IMR-90 (cell line): ENCODE measurements at regions not wholly inside any gene's neighbourhood (a gene's known extent, or its start where the extent isn't known, plus 50 kb on each side); places are given as distances from the start of the nearest gene placed in this dataset.

Experiments
- ATAC-seq: fragments of 200-7000 bp; cut with Tn5 transposase; 2 replicates; pipeline ENCODE4 v1.9.1; 2020; ENCODE audit warnings: low read depth, mild to moderate bottlenecking, moderate library complexity
- BruUV-seq: library from RNA; stranded (reverse); fragments of 400-500 nt; replicated peaks from 2 replicates; lab custom pipeline; 2021; lab: Mats Ljungman, UMichigan
- CTCF ChIA-PET: fragments of 300-600 bp; formaldehyde crosslinking; extraction: SDS; loops from one replicate; lab custom pipeline; 2021; ENCODE audit warnings: antibody characterized with exemption; lab: Yijun Ruan, JAX
- POLR2A ChIA-PET: fragments of 300-600 bp; sonication (Branson Sonifier 250); formaldehyde crosslinking; loops from one replicate; lab custom pipeline; 2022; ENCODE audit warnings: antibody characterized with exemption; ENCODE audit not compliant: unreplicated experiment; lab: Charles Lee
- DNase-seq: peaks from one replicate; pipeline ENCODE4 v3.0.0; 2013
- H2AFZ ChIP-seq: replicated peaks from 2 replicates; pipeline ENCODE3; 2013; ENCODE audit warnings: low read length, mild to moderate bottlenecking; ENCODE audit not compliant: poor library complexity
- H2AK5ac ChIP-seq: 2 replicates; pipeline ENCODE4 v1.6.1; 2013; ENCODE audit warnings: low read depth, low read length, inconsistent platforms
- H2AK9ac ChIP-seq: replicated peaks from 2 replicates; pipeline ENCODE3; 2013; ENCODE audit warnings: mild to moderate bottlenecking, low read depth, low read length, moderate library complexity; ENCODE audit not compliant: poor library complexity
- H2BK120ac ChIP-seq: 2 replicates; pipeline ENCODE4 v1.6.1; 2013; ENCODE audit warnings: low read depth, low read length, inconsistent platforms
- H2BK15ac ChIP-seq: 3 replicates; pipeline ENCODE4 v1.6.1; 2013; ENCODE audit warnings: low read depth, low read length, inconsistent platforms
- H2BK20ac ChIP-seq: 2 replicates; pipeline ENCODE4 v1.6.1; 2013; ENCODE audit warnings: low read depth, mild to moderate bottlenecking, inconsistent platforms, low read length, moderate library complexity
- H2BK5ac ChIP-seq: 2 replicates; pipeline ENCODE4 v1.6.1; 2013; ENCODE audit warnings: mild to moderate bottlenecking, low read depth, low read length, inconsistent platforms; ENCODE audit not compliant: poor library complexity, severe bottlenecking
- H3K14ac ChIP-seq: replicated peaks from 2 replicates; pipeline ENCODE4 v1.6.1; 2013; ENCODE audit warnings: low read depth, low read length, inconsistent platforms
- H3K18ac ChIP-seq: 2 replicates; pipeline ENCODE4 v1.6.1; 2013; ENCODE audit warnings: low read depth, low read length, control low read depth
- H3K23ac ChIP-seq: 2 replicates; pipeline ENCODE4 v1.6.1; 2013; ENCODE audit warnings: low read depth, low read length, inconsistent platforms
- H3K27ac ChIP-seq: 2 replicates; pipeline ENCODE4 v1.5.1; 2013; ENCODE audit warnings: mild to moderate bottlenecking, control low read depth, low read length; ENCODE audit not compliant: insufficient read depth
- H3K27me3 ChIP-seq: 2 replicates; pipeline ENCODE4 v1.6.1; 2013; ENCODE audit warnings: low read length; ENCODE audit not compliant: control insufficient read depth, insufficient read depth
- H3K36me3 ChIP-seq: 2 replicates; pipeline ENCODE4 v1.6.1; 2013; ENCODE audit warnings: low read length, mixed read lengths; ENCODE audit not compliant: control insufficient read depth, insufficient read depth
- H3K4ac ChIP-seq: 2 replicates; pipeline ENCODE4 v1.6.1; 2013; ENCODE audit warnings: low read depth, low read length, inconsistent platforms
- H3K4me1 ChIP-seq: 2 replicates; pipeline ENCODE4 v1.6.1; 2013; ENCODE audit warnings: low read length, mixed read lengths; ENCODE audit not compliant: control insufficient read depth, insufficient read depth
- H3K4me2 ChIP-seq: 2 replicates; pipeline ENCODE4 v1.6.1; 2013; ENCODE audit warnings: low read depth, mild to moderate bottlenecking, control low read depth, low read length, moderate library complexity
- H3K4me3 ChIP-seq: 2 replicates; pipeline ENCODE4 v1.5.1; 2013; ENCODE audit warnings: low read depth, mild to moderate bottlenecking, control low read depth, low read length, moderate library complexity; ENCODE audit not compliant: insufficient read depth
- H3K56ac ChIP-seq: 2 replicates; pipeline ENCODE4 v1.6.1; 2013; ENCODE audit warnings: low read length, inconsistent platforms; ENCODE audit not compliant: insufficient read depth; ENCODE audit errors: extremely low read depth
- H3K79me1 ChIP-seq, 2 experiments: 2 replicates each; pipeline ENCODE4 v1.6.1; 2013; ENCODE audit warnings: low read length in 2 of 2, inconsistent platforms in 1 of 2, low read depth in 1 of 2
- H3K9ac ChIP-seq: 2 replicates; pipeline ENCODE4 v1.6.1; 2013; ENCODE audit warnings: low read depth, low read length, control low read depth
- H3K9me1 ChIP-seq: 2 replicates; pipeline ENCODE4 v1.6.1; 2013; ENCODE audit warnings: low read length, inconsistent platforms; ENCODE audit not compliant: insufficient read depth
- H3K9me3 ChIP-seq: 2 replicates; pipeline ENCODE4 v1.6.1; 2013; ENCODE audit warnings: low read length; ENCODE audit not compliant: control insufficient read depth, insufficient read depth
- H4K20me1 ChIP-seq: 2 replicates; pipeline ENCODE4 v1.6.1; 2013; ENCODE audit warnings: low read length, inconsistent platforms; ENCODE audit not compliant: insufficient read depth
- H4K5ac ChIP-seq: 2 replicates; pipeline ENCODE4 v1.6.1; 2013; ENCODE audit warnings: mild to moderate bottlenecking, low read depth, low read length, control low read depth
- H4K8ac ChIP-seq, 2 experiments: 2 replicates each; pipeline ENCODE4 v1.6.1; 2013; ENCODE audit warnings: low read depth in 2 of 2, low read length in 2 of 2, control low read depth in 1 of 2, inconsistent platforms in 1 of 2
- H4K91ac ChIP-seq: 2 replicates; pipeline ENCODE4 v1.6.1; 2013; ENCODE audit warnings: low read depth, low read length, inconsistent platforms; ENCODE audit not compliant: insufficient read depth
- FOS ChIP-seq: fragments of 150-350 bp; IDR thresholded peaks from 2 replicates; pipeline ENCODE4 v1.6.1; 2016; ENCODE audit warnings: low read depth, low read length
- MAZ ChIP-seq: IDR thresholded peaks from 2 replicates; pipeline ENCODE4 v1.6.1; 2012; ENCODE audit warnings: low read depth, mild to moderate bottlenecking, low read length, improper control_type of control experiment, moderate library complexity, borderline replicate concordance
- MXI1 ChIP-seq: IDR thresholded peaks from 2 replicates; pipeline ENCODE4 v1.6.1; 2012; ENCODE audit warnings: low read depth, mild to moderate bottlenecking, low read length, moderate library complexity, borderline replicate concordance
- SMC3 ChIP-seq: fragments of 150-350 bp; IDR thresholded peaks from 2 replicates; pipeline ENCODE4 v1.6.1; 2016; ENCODE audit warnings: low read depth, mild to moderate bottlenecking, antibody characterized with exemption, low read length, moderate library complexity
- USF2 ChIP-seq: fragments of 150-350 bp; IDR thresholded peaks from 2 replicates; pipeline ENCODE4 v1.6.1; 2017; ENCODE audit warnings: mild to moderate bottlenecking, antibody characterized with exemption, low read length, low read depth
- WGBS, 2 experiments: methylation state at CpG; one replicate each; pipeline versions ENCODE4 v1.1.5 to v1.1.7; 2013; ENCODE audit warnings: missing lambda C conversion rate in 2 of 2; ENCODE audit not compliant: insufficient read length in 1 of 2; ENCODE audit errors: extremely low coverage in 2 of 2; 5-methylcytosine and 5-hydroxymethylcytosine counted together
- dilution Hi-C: fragments of 300-500 bp; cut with HindIII; formaldehyde crosslinking; loops from one replicate; pipeline ENCODE4 v1.14.3; 2018; ENCODE audit warnings: low sequenced_read_pairs; ENCODE audit not compliant: unreplicated experiment
- in situ Hi-C: fragments of 300-500 bp; cut with MboI; formaldehyde crosslinking; loops from 3 replicates; pipeline ENCODE4 v1.14.3; 2019; ENCODE audit warnings: low sequenced_read_pairs, inconsistent platforms, mixed read lengths
- intact Hi-C: fragments of 100-400 bp; cut with micrococcal nuclease; formaldehyde crosslinking; loops from 2 replicates; pipeline ENCODE4 v1.10.0; 2022

- no peak overlapping the region for H2BK5ac ChIP-seq
- no peak overlapping the region for H2BK120ac ChIP-seq
- H2AK5ac ChIP-seq: no peak overlapping the region
- WGBS, 2 experiments: no CpG with 5 or more reads among the region's 1 CpG
- H4K91ac ChIP-seq: no peak overlapping the region
- dilution Hi-C loops (no loop called here), intact Hi-C loops (no loop called here), in situ Hi-C loops (no loop called here)
- no peaks in the 10 kb centered on the region for H4K20me1 ChIP-seq
- H3K14ac ChIP-seq: no peak overlapping the region
- no peak overlapping the region for H3K4me3 ChIP-seq
- no peak overlapping the region for H3K4me2 ChIP-seq
- H3K36me3 ChIP-seq: no peaks in the 10 kb centered on the region
- H3K9me1 ChIP-seq: no peaks in the 10 kb centered on the region
- no peak overlapping the region for H3K27ac ChIP-seq
- DNase-seq: no peak
- ATAC-seq: no peak
- H3K9me3 ChIP-seq: no peaks in the 10 kb centered on the region
- no peaks in the 10 kb centered on the region; the same call in 1 of the 2 replicates for H3K27me3 ChIP-seq
- H3K79me1 ChIP-seq: no peaks in the 10 kb centered on the region
- BruUV-seq: no TSS peak
- no peak overlapping the region for H4K8ac ChIP-seq
- no peak overlapping the region for H4K5ac ChIP-seq
- no peak overlapping the region for H3K4ac ChIP-seq
- ChIA-PET CTCF (no interaction called here), POLR2A (no interaction called here)
- no peak overlapping the region for H3K9ac ChIP-seq
- H2BK20ac ChIP-seq: no peak overlapping the region
- no peak overlapping the region for H3K23ac ChIP-seq
- TF ChIP-seq MAZ (no peak), MXI1 (no peak), USF2 (no peak), FOS (no peak), SMC3 (no peak)
- H3K18ac ChIP-seq: no peak overlapping the region
- H2AFZ ChIP-seq: no peak overlapping the region
- no peak overlapping the region for H2BK15ac ChIP-seq
- H3K56ac ChIP-seq: no peak overlapping the region
- no peaks in the 10 kb centered on the region for H3K4me1 ChIP-seq
- H2AK9ac ChIP-seq: no peak overlapping the region
Measured at GRCh38 chr11:4194889-4195288, 100.3 kb downstream of the RRM1 start.
